Erythroblast (primary cell): ENCODE measurements at regions not wholly inside any gene's neighbourhood (a gene's known extent, or its start where the extent isn't known, plus 50 kb on each side); places are given as distances from the start of the nearest gene placed in this dataset.

Source experiments
- GATA1 ChIP-seq: IDR thresholded peaks from 2 replicates; pipeline ENCODE4 v1.6.1; 2011; ENCODE audit warnings: low read depth, mild to moderate bottlenecking, control low read depth, low read length, moderate library complexity
- POLR2A ChIP-seq: IDR thresholded peaks from 2 replicates; pipeline ENCODE4 v1.6.1; 2011; ENCODE audit warnings: mild to moderate bottlenecking, low read length

DNA sequence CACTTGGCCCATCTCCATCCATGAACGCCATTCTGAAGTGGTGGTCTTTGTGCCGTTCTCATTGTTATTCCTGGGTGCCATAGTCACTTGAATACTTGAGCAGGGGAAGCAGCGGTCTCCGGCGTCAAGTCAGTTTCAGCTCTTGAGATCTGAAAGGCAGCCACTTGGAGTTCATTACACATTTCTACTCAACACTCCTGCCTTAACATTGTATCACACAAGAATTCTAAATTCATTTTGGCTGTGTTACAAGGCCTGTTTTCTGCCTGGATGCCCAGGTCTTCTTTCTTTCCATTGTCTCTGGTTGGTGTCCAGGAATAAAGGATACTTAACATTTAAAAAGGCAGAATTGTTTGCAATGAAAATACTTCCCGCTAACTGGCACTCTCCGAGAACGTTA lies 69.0 kb upstream of the RAB11FIP2 start:
- TF ChIP-seq POLR2A (no peak), GATA1 (no peak)
